ENCODE measurements at regions not wholly inside any gene's neighbourhood (a gene's known extent, or its start where the extent isn't known, plus 50 kb on each side); places are given as distances from the start of the nearest gene placed in this dataset.
A peak's percentile ranks its signal among the peaks of the same experiment; 100 is the strongest.

- TF ChIP-seq CEBPZ (IDR thresholded peaks at IDR 0.05; ENCODE audit: low read depth, low read length), result no peak
- no peak for TF ChIP-seq HDGF (IDR thresholded peaks at IDR 0.05)
- TF ChIP-seq BCLAF1 (IDR thresholded peaks at IDR 0.05), result no peak
- peak; percentile 28; the same call in 1 of the 2 replicates for TF ChIP-seq NR2F1 (conservative IDR thresholded peaks at IDR 0.05)
- peak; percentile 40; the same call in 1 of the 2 replicates for TF ChIP-seq MTA2 (IDR thresholded peaks at IDR 0.05; ENCODE audit: low read depth)
- peak; percentile 79 to 93; a peak in 3 of 4 replicates for TF ChIP-seq EP300 (IDR thresholded peaks at IDR 0.05; ENCODE audit: borderline replicate concordance in 1 of 2, control insufficient read depth in 1 of 2, low read depth in 2 of 2, low read length in 2 of 2)
- 0 out of 2 replicates have a peak, but pooled peaks have one; percentile 78 for TF ChIP-seq RCOR1 (conservative IDR thresholded peaks at IDR 0.05; ENCODE audit: low read depth, low read length)
- peak; percentile 81 for TF ChIP-seq SKIL (IDR thresholded peaks at IDR 0.05; ENCODE audit: low read depth, poor library complexity, severe bottlenecking)
- TF ChIP-seq POU2F2 (IDR thresholded peaks at IDR 0.05; ENCODE audit: borderline replicate concordance, low read depth, low read length), result peak; percentile 86; the same call in 2 of the 3 replicates
- peak; percentile 49 for TF ChIP-seq PKNOX1 (IDR thresholded peaks at IDR 0.05)
- no peak; the same call in 1 of the 2 replicates for TF ChIP-seq ELK1 (IDR thresholded peaks at IDR 0.05; ENCODE audit: low read depth, low read length)
- TF ChIP-seq CTCF (IDR thresholded peaks at IDR 0.05 in 2 of 3, conservative IDR thresholded peaks at IDR 0.05 in 1 of 3; ENCODE audit: control insufficient read depth in 2 of 3, extremely low read depth in 1 of 3, insufficient read depth in 1 of 3, low read depth in 3 of 3, low read length in 3 of 3), result no peak
- TF ChIP-seq ETV6 (conservative IDR thresholded peaks at IDR 0.05 in 1 of 2, IDR thresholded peaks at IDR 0.05 in 1 of 2; ENCODE audit: borderline replicate concordance in 1 of 2, low read depth in 1 of 2), result peak in 1 of 2 experiments; percentile 39; a peak in 1 of 4 replicates
These were observed 139.3 kb upstream of the FBXL17 start (continued) for GRCh38 chr5:108521011-108521700.

Data from GM12878 (cell line).